ENCODE measurements at regions not wholly inside any gene's neighbourhood (a gene's known extent, or its start where the extent isn't known, plus 50 kb on each side); places are given as distances from the start of the nearest gene placed in this dataset.

DNA sequence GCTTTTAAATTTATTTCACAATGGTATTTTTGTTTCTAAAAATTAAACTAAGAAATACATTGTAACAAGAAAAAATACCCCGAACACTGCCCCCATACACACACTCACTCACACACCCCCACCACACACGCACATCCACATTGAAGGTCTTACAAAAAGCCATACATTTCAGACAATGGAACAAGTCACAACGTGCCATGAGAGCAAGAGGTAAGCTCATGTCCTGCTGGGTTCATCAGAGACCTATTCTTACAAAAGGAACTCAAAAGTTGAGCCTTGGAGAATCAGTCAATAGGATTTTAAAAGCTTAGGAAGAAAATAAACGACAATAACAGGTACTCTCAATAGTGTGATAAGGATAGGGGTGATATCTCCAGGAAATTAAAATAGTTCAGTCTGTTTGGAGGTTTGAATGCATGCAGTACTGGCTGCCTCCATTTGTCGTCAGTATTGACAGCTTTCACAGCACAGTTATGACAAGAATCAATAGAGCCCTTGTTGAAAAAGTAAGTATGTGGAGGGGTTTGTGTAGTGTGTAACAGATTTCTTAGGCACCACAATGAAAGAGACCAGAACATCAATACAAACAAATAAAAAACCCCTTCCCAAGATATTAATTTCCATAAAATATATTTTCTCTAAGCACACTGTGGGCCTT, 1826.2 kb upstream of the CDH6 start:
- H3K27ac ChIP-seq = no peak overlapping the region
- H3K4me3 ChIP-seq = no peak overlapping the region

DNA sequence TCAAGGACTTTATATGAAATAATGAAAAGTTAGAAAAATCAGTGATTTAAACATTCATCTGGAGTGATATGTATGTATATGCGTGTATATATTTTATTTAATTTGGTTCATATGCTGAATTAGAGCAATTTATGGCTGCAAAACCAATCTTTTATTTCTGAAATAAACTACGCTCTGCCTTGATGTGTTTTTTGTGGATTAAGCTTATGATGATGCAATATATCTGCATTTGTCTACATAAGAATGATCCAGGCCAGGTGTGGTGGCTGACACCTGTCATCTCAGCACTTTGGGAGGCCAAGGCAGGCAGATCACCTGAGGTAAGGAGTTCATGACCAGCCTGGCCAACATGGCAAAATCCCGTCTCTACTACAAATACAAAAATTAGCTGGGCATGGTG, 1842.3 kb upstream of the CDH6 start:
- H3K4me3 ChIP-seq = no peak overlapping the region
- H3K27ac ChIP-seq = no peak overlapping the region

DNA sequence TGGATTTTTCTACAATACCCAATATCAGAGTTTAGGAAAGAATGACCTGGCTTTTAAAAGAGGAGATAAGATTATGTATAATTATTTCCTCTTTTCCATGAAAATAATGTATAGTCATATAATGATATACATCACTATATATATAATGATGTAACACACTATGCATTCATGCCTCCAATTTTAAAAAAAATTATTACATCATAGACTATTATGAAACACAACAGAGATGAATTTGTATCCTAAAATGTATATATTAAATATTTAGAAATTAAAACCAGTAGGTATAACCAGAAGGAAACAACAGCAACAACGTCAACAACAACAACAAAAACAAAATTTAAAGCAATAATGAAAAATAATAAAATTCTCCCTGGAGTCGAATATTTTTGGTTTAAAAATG, 1856.5 kb upstream of the CDH6 start:
- Histone ChIP-seq H3K27ac (no peak overlapping the region), H3K4me3 (no peak overlapping the region)

DNA sequence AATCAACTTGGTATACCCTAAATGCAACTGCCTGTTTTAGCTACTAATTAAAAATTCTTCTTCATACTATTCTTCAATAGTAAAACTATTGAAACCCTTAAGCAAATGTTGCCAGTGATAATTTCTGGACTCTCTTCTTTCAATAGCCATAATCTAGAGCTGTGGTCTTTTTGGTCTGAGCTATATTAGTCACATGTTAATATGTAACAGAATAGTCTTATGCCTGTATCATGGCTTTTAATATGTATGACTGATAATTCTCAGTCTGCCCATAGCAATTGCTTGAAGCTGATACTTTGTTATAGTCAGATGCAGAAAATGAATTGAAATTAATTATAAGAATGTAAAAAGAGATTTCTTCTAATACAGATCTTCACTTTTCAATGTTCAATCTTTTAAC, 1871.9 kb upstream of the CDH6 start:
- Histone ChIP-seq H3K27ac (no peak overlapping the region), H3K4me3 (no peak overlapping the region)

DNA sequence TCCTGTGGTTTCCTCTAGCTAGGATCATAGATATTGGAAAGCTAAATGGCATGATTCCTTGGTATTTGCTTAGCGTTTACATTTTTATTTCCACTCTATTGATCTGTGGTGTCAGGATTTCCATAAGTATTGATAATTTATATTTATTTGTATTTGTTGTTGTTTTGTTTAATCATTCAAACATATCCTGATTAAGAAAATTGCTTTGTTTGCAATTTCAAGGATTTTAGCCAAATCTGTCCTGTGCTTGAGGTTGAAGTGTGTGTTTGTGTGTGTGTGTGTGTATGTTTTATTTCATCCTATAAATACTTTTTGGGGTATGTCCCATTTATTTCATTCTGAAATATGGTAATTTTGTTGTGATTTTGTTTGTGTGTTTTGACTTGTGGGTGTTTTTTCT, 1884.1 kb upstream of the CDH6 start:
- Histone ChIP-seq H3K27ac (no peak overlapping the region), H3K4me3 (no peak overlapping the region)

DNA sequence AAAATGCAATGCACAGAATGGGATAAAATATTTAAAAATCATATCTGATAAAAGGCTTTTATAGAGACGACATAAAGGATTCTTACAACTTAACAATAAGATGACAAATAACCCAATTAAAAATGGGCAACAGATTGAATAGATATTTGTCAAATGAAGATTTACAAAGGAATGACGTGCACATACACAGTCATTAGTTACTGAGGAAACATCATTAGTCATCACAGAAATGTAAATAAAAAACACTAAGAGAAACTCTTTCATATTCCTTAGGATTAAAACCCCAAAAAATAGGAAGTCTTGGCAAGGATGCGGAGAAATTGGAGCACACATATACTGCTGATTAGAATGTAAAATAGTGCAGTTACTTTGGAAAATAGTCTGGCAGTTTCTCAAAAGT, 1886.0 kb upstream of the CDH6 start:
- Histone ChIP-seq H3K4me3 (no peak overlapping the region), H3K27ac (no peak overlapping the region)

DNA sequence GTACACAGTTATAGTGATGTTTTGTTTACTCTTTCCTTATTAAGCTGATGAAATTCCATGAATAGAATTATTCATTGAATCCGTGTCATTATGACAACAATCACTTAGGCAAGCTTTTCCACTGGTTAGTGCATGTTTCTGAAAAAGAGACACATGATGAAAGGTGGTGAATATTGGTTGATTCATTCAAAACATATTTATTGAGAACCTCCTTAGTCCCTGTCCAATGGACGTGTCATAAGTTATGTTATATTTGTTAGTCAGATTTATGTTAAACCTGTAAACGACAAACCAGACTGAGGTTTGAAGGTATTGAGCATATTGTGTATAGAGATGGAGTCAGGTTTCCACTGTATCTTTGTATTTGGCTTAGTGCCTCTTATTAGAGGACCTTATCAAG, 1888.9 kb upstream of the CDH6 start:
- H3K4me3 ChIP-seq = no peak overlapping the region
- no peak overlapping the region for H3K27ac ChIP-seq

DNA sequence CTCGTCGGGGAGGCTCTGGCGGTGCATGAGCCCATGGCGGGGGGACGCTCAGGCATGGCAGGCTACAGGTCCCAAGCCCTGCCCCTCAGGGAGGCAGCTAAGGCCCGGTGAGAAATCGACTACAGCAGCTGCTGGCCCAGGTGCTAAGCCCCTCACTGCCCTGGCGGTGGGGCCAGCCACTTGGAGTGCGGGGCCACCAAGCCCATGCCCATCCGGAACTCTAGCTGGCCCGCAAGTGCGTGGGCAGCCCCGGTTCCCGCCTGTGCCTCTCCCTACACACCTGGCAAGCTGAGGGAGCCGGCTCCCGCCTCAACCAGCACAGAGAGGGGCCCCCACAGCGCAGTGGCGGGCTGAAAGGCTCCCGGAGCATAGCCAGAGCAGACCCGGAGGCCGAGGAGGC, 1896.9 kb upstream of the CDH6 start:
- H3K4me3 ChIP-seq = no peak overlapping the region
- H3K27ac ChIP-seq = no peak overlapping the region

DNA sequence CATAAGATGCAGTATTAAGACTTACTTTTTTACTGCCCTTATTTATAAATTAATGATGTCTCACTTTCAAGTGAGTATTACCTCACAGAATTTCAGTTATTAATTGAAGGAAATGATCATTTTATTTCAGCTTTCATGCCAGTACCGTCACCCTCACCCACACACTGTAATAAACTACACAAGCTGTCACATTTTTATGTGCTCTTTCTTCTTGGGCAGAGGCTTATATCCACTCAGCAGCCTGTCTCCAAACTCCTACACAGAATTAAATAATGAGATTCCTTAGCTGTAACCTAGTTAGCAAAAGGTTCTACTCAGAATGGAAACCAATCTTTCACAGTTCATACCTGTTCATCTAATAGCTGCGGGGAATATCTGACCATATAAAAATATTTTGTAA, 1915.8 kb upstream of the CDH6 start:
- Histone ChIP-seq H3K27ac (no peak overlapping the region), H3K4me3 (no peak overlapping the region)

DNA sequence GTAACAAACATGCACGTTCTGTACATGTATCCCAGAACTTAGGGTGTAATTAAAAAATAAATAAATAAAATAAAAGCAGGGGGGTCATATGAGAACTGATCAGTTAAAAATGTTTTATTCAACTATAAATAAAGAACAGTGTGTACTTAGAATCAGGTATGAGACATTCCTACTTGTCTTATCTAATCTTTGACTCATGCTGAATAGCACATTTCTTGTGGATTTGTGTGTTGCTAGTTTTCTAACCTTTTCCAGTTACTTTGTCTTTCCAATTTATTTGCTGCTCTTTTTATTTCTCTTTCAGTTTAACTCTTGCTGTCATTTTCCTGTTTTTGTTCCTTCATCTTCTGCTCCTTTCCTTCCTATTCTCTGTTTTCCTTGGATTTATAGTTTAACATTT, 1917.1 kb upstream of the CDH6 start:
- H3K27ac ChIP-seq = no peak overlapping the region
- no peak overlapping the region for H3K4me3 ChIP-seq

DNA sequence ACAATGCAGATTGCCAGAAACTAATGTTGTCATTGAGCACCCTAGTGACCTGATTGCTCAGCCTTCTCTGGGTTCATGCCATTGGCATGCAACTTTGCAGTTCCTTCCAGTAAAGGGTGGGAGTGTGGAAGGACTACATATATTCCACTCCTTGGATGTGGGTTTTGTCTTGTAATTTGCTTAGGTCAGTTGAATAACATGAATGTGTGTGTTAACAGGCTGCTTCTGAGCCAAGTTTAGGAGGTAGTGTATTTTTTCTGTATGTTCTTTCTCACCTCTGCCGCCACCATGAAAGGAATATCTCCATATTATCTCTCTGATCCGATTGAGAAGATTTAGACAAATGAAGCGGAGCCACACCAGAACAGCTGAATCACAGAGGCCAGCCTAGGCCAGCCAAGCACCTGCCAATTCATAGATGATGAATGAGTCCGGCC, 1929.6 kb upstream of the CDH6 start:
- Histone ChIP-seq H3K4me3 (no peak overlapping the region), H3K27ac (no peak overlapping the region)

DNA sequence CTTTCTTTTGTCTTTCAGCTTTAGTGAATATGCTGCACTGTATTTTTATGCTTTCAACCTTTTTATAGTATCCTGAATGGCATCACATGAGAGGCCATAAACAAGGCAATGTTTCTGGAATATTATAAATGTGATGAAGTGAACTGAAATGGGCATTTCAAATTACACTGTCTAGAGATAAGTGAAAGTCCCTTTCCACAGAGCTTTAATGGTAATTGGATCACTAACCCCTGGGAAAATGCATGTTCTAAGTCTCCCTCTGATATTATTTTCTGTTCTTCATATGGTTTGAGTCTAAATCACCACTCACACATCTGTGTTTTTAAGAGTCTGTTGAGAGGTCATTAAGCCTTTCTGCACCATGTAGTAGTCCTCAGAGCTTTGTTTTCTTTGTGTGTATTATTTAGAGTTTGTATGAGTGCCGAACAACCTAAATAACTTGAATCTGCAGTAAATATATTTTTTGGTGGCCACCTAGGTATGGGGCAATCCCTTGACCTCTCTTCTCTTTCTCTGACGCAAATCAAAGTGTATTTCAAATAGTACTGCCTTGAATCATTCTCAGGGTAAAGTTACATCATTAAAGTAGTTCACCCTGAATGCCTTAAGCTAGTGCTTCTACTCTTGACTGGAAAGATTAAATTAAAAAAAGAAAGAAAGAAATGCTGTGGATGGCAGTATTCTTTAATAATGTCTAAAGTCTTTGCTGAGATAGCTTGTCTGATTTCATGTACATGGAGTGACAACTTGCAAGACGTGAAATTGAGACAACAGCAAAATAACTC, 1931.0 kb upstream of the CDH6 start:
- H3K27ac ChIP-seq = no peak overlapping the region

DNA sequence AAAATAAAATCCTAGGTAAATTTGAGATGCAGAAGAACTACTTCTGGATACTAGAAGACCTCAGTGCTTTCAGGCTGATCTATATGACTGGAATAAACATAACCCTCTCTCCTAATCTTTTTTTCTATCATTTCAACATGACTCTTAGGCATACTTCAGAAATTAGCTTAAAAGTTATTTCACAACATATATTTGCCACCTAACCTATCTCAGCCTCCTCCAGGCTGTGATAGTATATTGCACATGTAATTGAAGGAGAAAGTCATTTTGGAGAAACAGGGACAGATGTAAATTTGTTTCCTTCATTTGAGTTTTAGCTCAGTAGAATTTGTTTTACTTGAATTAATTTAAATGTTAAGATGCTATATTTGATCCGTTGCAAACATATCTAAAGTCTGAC, 1932.3 kb upstream of the CDH6 start:
- H3K27ac ChIP-seq = no peak overlapping the region
- no peak overlapping the region for H3K4me3 ChIP-seq

More for the DNA sequence above, 1931.0 kb upstream of the CDH6 start:
- no peak overlapping the region for H3K4me3 ChIP-seq

DNA sequence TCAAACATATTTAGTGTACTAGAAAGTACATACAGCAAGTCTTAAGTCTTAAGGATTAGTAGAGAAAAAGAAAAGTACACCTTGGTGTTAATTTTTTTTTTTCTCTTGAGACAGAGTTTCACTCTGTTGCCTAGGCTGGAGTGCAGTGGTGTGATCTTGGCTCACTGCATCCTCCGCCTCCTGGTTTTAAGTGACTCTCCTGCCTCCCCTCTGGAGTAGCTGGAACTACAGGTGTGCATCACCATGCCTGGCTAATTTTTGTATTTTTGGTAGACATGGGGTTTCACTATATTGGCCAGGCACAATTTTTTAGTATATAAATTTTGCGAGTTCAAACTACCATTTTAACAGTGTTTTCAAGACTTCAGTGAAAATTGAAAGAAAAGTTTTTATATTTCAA, 1941.1 kb upstream of the CDH6 start:
- H3K27ac ChIP-seq = no peak overlapping the region
- no peak overlapping the region for H3K4me3 ChIP-seq

DNA sequence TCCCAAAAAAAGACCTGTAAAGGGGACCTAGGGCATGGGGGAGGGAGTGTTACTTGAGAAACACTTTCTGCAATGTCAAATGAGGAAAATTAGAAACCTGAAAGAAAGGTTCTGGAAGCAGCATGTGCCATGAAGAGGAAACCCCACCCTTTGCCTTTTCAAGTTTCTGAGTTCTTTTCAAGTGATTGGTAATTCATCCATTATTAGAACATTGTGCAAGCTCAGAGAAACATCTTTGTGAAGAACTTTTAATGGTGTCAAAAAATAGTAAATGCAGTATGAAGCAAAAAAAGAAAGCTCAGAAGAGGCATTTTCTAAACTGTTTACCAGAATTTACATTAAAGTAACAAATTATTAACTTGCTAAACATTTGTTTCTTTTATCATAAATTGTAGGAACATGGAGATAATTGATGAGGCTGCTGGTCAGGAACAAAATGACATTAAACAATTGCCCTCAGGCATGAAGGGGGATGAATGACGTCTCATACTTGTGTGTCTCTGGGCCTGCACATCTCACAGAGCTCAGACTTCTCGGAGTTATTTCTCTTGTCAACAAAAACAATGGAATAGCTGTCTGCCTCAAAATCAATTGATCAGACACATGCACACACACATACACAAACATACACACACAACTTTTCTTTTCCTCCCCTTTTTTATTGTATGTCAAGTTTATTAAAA, 1946.0 kb upstream of the CDH6 start:
- H3K4me3 ChIP-seq = no peak overlapping the region
- H3K27ac ChIP-seq = no peak overlapping the region

DNA sequence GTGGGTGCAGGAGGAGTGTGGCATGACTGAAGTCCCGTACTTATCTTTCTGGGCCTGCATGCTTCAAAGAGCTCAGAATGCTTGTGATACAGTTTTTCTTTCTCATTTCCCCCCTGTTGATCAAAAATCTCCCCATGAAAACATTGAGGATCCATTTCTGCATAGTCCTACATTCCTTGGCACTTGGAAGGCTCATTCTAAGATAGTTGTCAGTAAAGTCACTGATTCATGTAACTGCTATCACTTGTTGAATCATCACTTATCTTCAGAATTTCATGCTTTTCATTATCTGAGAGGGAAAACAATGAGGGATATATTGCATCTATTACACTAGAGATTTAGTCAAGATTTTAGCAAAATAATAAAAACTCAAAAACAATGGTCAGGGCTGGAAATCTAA, 1953.1 kb upstream of the CDH6 start:
- Histone ChIP-seq H3K4me3 (no peak overlapping the region), H3K27ac (no peak overlapping the region)

DNA sequence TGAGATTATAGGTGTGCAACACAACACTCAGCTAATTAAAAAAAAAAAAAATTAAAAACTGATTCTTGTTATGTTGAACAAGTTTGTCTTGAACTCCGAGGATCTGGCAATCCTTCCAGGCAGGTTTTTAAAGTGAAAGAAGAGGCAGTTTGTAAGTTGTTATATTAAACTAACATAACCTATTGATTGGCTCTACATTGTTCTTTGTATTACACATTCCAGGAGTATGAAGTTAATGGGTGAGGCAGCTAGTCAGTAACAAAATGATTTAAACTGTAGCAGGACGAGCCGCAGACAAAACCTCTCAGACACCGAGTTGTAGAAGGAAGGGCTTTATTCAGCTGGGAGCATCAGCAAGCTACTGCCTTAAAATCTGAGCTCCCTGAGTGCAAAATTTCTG, 1953.9 kb upstream of the CDH6 start:
- no peak overlapping the region for H3K4me3 ChIP-seq
- H3K27ac ChIP-seq = no peak overlapping the region

DNA sequence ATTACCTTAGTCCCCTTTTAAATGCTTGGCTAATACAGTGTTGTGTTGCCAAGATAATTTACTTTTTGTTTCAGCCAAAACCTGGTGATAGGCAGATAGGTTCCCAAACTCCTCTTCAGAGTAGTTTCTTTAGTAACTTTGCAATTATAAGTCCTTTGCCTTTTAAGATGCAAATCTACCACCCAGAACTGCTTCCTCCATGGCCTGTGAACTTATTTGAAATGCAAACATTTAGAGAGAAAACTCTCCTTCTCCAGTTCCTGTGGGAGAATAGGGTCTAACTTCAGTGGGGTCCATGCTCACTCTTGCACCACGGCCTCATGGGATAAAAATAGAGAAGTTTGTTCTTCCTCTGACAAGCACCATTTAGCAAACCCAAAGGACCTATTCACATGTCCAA, 1955.4 kb upstream of the CDH6 start:
- Histone ChIP-seq H3K27ac (no peak overlapping the region), H3K4me3 (no peak overlapping the region)

DNA sequence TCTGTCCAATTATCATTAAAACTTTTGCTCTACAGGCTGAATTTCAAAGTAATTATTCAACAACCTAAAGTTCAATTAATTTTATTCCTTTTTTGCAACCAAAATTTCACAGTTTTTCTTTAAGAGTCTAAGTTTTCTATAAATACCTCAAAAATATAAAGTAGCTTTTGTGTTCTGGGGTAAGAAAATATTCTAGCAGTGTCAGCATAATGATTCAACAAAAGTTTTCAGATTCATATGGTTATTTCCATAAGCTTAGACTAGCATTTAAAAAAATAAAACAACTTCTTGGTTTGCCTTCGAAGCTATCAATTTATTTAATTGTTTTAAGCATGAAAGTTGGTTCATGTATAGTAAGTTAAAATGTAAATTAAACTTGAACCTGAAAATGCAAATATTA, 1962.3 kb upstream of the CDH6 start:
- Histone ChIP-seq H3K27ac (no peak overlapping the region), H3K4me3 (no peak overlapping the region)

DNA sequence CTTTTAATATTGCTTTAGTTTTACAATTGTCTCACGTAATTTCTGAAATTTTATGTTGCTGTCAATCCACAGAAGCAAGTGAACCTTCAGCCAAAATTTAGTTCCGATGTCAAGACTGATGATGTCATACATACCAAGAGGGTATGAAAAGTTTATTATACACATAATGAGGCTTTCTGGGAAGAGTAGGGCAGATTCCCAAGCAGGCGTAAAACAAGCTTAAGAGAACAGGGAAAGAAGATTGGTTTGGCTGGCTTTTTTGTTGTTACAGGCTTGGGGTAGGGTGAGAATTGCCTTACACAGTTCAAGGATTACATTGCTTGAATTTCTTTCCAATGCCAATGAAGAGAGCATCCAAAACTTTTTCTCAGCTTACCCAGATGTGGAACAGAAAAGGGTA, 1962.9 kb upstream of the CDH6 start:
- no peak overlapping the region for H3K27ac ChIP-seq
- no peak overlapping the region for H3K4me3 ChIP-seq

DNA sequence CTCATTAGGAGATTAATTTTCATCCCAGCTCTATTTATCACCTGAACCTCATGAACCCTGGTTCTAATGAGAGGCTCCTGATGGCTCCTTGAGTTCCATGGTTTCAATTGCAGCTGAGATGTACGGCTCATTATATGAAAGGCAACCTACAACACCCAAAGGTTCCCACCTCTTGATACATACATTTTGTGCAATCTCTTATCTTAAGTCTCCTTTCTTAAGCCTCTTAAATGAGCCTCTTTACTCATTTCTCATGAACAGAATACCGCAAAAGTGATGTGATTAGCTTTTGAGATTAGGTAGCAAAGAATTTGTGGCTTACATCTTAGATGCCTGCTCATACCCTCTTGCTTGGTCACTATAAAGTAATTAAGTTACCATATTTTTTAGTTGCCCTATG, 1964.0 kb upstream of the CDH6 start:
- H3K4me3 ChIP-seq = no peak overlapping the region
- H3K27ac ChIP-seq = no peak overlapping the region

All from skin epidermis (tissue), 12 donors.